ENCODE measurements at regions not wholly inside any gene's neighbourhood (a gene's known extent, or its start where the extent isn't known, plus 50 kb on each side); places are given as distances from the start of the nearest gene placed in this dataset.

- TF ChIP-seq CEBPZ (IDR thresholded peaks at IDR 0.05; ENCODE audit: low read depth, low read length) (no peak), GABPA (IDR thresholded peaks at IDR 0.05; ENCODE audit: low read depth) (no peak), KAT2A (conservative IDR thresholded peaks at IDR 0.05; ENCODE audit: control insufficient read depth, low read depth, low read length) (no peak), RB1 (IDR thresholded peaks at IDR 0.05; ENCODE audit: borderline replicate concordance) (no peak), YY1 (IDR thresholded peaks at IDR 0.05; ENCODE audit: low read depth, low read length) (no peak)
These were observed 308.4 kb downstream of the AJAP1 start (continued) for GRCh38 chr1:4962836-4963235.

- WGBS (ENCODE audit: insufficient coverage, insufficient replicate concordance, low lambda C conversion rate, missing lambda C conversion rate) = 17% methylated on average over 8 of the region's 8 CpGs
- POLR2A ChIA-PET = no interaction called here
These were observed 307.7 kb downstream of the AJAP1 start for GRCh38 chr1:4961935-4962645.

More at GRCh38 chr1:4961935-4962645, 307.7 kb downstream of the AJAP1 start:
- H3K9me3 ChIP-seq (replicated peaks; ENCODE audit: control insufficient read depth, insufficient read depth, low read length) = no peaks in the 10 kb centered on the region
- TF ChIP-seq HSF1 (IDR thresholded peaks at IDR 0.05; ENCODE audit: low read depth, low read length) (no peak), REST (IDR thresholded peaks at IDR 0.05; ENCODE audit: low read depth, low read length) (no peak), BCL3 (IDR thresholded peaks at IDR 0.05; ENCODE audit: borderline replicate concordance, insufficient read depth, low read depth, low read length, poor library complexity, severe bottlenecking) (no peak), TCF7 (IDR thresholded peaks at IDR 0.05; ENCODE audit: borderline replicate concordance) (no peak), ATF7 (IDR thresholded peaks at IDR 0.05; ENCODE audit: low read depth) (no peak)
- CTCF ChIA-PET = no interaction called here
- in situ Hi-C loops (cut with MboI) (no loop called here), intact Hi-C loops (cut with micrococcal nuclease; ENCODE audit: unreplicated experiment) (no loop called here)
- H3K4me3 ChIP-seq = no peak overlapping the region
- H3K27ac ChIP-seq (ENCODE audit: control insufficient read depth, insufficient read depth) = no peak overlapping the region
- no peak overlapping the region for H2AFZ ChIP-seq (ENCODE audit: control insufficient read depth, low read depth, low read length)
- no peak overlapping the region for H3K9ac ChIP-seq (ENCODE audit: control insufficient read depth, insufficient read depth, low read length)
- SMC1A ChIA-PET (ENCODE audit: uncharacterized antibody, unreplicated experiment) = no interaction called here
- FAIRE-seq (no peak), DNase-seq (ENCODE audit: low read depth, low spot score) (no peak), ATAC-seq (no peak)
- RAD21 ChIA-PET (ENCODE audit: unreplicated experiment) = no interaction called here
- H3K79me2 ChIP-seq (ENCODE audit: control insufficient read depth, insufficient read depth, low read length) = no peaks in the 10 kb centered on the region
- no peaks in the 10 kb centered on the region for H3K27me3 ChIP-seq (replicated peaks in 1 of 2; ENCODE audit: control insufficient read depth in 2 of 2, insufficient read depth in 2 of 2, low read length in 1 of 2)
- H3K36me3 ChIP-seq (ENCODE audit: control insufficient read depth in 2 of 2, insufficient read depth in 2 of 2, low read length in 1 of 2) = no peaks in the 10 kb centered on the region
- no peaks in the 10 kb centered on the region for H4K20me1 ChIP-seq (ENCODE audit: control insufficient read depth, insufficient read depth)
- no peaks in the 10 kb centered on the region for H3K4me1 ChIP-seq (ENCODE audit: control insufficient read depth, insufficient read depth, low read length)
- H3K4me2 ChIP-seq (ENCODE audit: control insufficient read depth, insufficient read depth) = no peak overlapping the region
- no TSS peak for BruUV-seq (replicated peaks)
